Neural progenitor cell (in vitro differentiated cells): ENCODE measurements at regions not wholly inside any gene's neighbourhood (a gene's known extent, or its start where the extent isn't known, plus 50 kb on each side); places are given as distances from the start of the nearest gene placed in this dataset.

Experiments used
- DNase-seq: peaks from one replicate; pipeline ENCODE4 v3.0.0-alpha.2; 2016; ENCODE audit warnings: low spot score
- H2AFZ ChIP-seq: fragments of 200-600 bp; sonication (generic); replicated peaks from 2 replicates; pipeline ENCODE4 v1.6.1; 2016; ENCODE audit warnings: antibody characterized with exemption
- H3F3A ChIP-seq: fragments of 200-600 bp; sonication (generic); 2 replicates; pipeline ENCODE4 v1.6.1; 2016; ENCODE audit warnings: antibody characterized with exemption, low read depth
- H3K27ac ChIP-seq: fragments of 200-600 bp; sonication (generic); 2 replicates; pipeline ENCODE4 v1.5.1; 2016; ENCODE audit warnings: mild to moderate bottlenecking
- H3K27me3 ChIP-seq: fragments of 200-600 bp; sonication (generic); 2 replicates; pipeline ENCODE4 v1.6.1; 2016; ENCODE audit warnings: mild to moderate bottlenecking, moderate library complexity
- H3K36me3 ChIP-seq: fragments of 200-600 bp; sonication (generic); 2 replicates; pipeline ENCODE4 v1.5.1; 2016
- H3K4me1 ChIP-seq: fragments of 200-600 bp; sonication (generic); 2 replicates; pipeline ENCODE4 v1.6.1; 2016; ENCODE audit warnings: mixed run types
- H3K4me2 ChIP-seq: fragments of 200-600 bp; sonication (generic); 2 replicates; pipeline ENCODE4 v1.6.1; 2016
- H3K4me3 ChIP-seq: fragments of 200-600 bp; sonication (generic); 2 replicates; pipeline ENCODE4 v1.5.1; 2016
- H3K79me2 ChIP-seq: fragments of 200-600 bp; sonication (generic); 2 replicates; pipeline ENCODE4 v1.6.1; 2016; ENCODE audit warnings: low read depth
- H3K9ac ChIP-seq: fragments of 200-600 bp; sonication (generic); 2 replicates; pipeline ENCODE4 v1.6.1; 2016
- H3K9me3 ChIP-seq: fragments of 200-600 bp; sonication (generic); 2 replicates; pipeline ENCODE4 v1.5.1; 2016; ENCODE audit warnings: low read depth
- H4K20me1 ChIP-seq: fragments of 200-600 bp; sonication (generic); 2 replicates; pipeline ENCODE4 v1.6.1; 2016; ENCODE audit warnings: low read depth
- H3K27ac Mint-ChIP-seq: 3 replicates; pipeline ENCODE4 v1.8.0; 2021; ENCODE audit warnings: mixed read lengths
- H3K27me3 Mint-ChIP-seq: 2 replicates; pipeline ENCODE4 v1.8.0; 2022; ENCODE audit warnings: low read depth, mild to moderate bottlenecking, inconsistent platforms, moderate library complexity, mixed read lengths; ENCODE audit not compliant: insufficient read depth
- H3K36me3 Mint-ChIP-seq: 3 replicates; pipeline ENCODE4 v1.8.0; 2021; ENCODE audit warnings: mixed read lengths
- H3K4me1 Mint-ChIP-seq: 3 replicates; pipeline ENCODE4 v1.8.0; 2021; ENCODE audit warnings: mixed read lengths
- H3K4me3 Mint-ChIP-seq: 3 replicates; pipeline ENCODE4 v1.8.0; 2021; ENCODE audit warnings: mild to moderate bottlenecking, moderate library complexity, mixed read lengths
- H3K9me3 Mint-ChIP-seq: 3 replicates; pipeline ENCODE4 v1.8.0; 2020; ENCODE audit warnings: mixed read lengths
- CTCF ChIP-seq: fragments of 200-600 bp; sonication (generic); IDR thresholded peaks from 2 replicates; pipeline ENCODE4 v1.5.1; 2017; ENCODE audit warnings: antibody characterized with exemption, mild to moderate bottlenecking
- EZH2 ChIP-seq: fragments of 200-600 bp; sonication (generic); IDR thresholded peaks from 2 replicates; pipeline ENCODE4 v1.6.1; 2017; ENCODE audit warnings: antibody characterized with exemption, mild to moderate bottlenecking, moderate library complexity
- EZH2phosphoT487 ChIP-seq: fragments of 200-600 bp; sonication (generic); IDR thresholded peaks from 2 replicates; pipeline ENCODE4 v1.6.1; 2017; ENCODE audit warnings: antibody characterized with exemption

- Mint-ChIP-seq H3K27ac (no peak overlapping the region), H3K9me3 (no peaks in the 10 kb centered on the region), H3K27me3 (no peaks in the 10 kb centered on the region)
Observed at GRCh38 chr16:63223851-63224250, 1187.6 kb upstream of the CDH8 start.

GRCh38 chr16:63216696-63217423 lies 1180.6 kb upstream of the CDH8 start:
- Histone ChIP-seq H3K79me2 (no peaks in the 10 kb centered on the region), H2AFZ (no peak overlapping the region), H3K4me3 (no peak overlapping the region), H3F3A (no peaks in the 10 kb centered on the region), H3K9ac (no peak overlapping the region), H3K27ac (no peak overlapping the region), H3K27me3 (no peaks in the 10 kb centered on the region), H3K36me3 (no peaks in the 10 kb centered on the region), H3K9me3 (no peaks in the 10 kb centered on the region), H3K4me2 (no peak overlapping the region), H4K20me1 (no peaks in the 10 kb centered on the region), H3K4me1 (no peaks in the 10 kb centered on the region)
- DNase-seq: no peak
- Mint-ChIP-seq H3K27ac (no peak overlapping the region), H3K9me3 (no peaks in the 10 kb centered on the region), H3K27me3 (no peaks in the 10 kb centered on the region), H3K4me3 (no peak overlapping the region), H3K4me1 (peaks cover 19% of the 10 kb centered on the region), H3K36me3 (no peaks in the 10 kb centered on the region)
- TF ChIP-seq EZH2phosphoT487 (no peak), CTCF (no peak), EZH2 (no peak)

More at GRCh38 chr16:63223851-63224250, 1187.6 kb upstream of the CDH8 start:
- Mint-ChIP-seq H3K4me1 (peaks cover 3% of the 10 kb centered on the region), H3K4me3 (no peak overlapping the region), H3K36me3 (no peaks in the 10 kb centered on the region)
- no peak overlapping the region for H3K9ac ChIP-seq
- no peaks in the 10 kb centered on the region for H3K27me3 ChIP-seq
- no peaks in the 10 kb centered on the region for H3K79me2 ChIP-seq
- H3F3A ChIP-seq: no peaks in the 10 kb centered on the region
- H2AFZ ChIP-seq: no peak overlapping the region
- H4K20me1 ChIP-seq: no peaks in the 10 kb centered on the region
- TF ChIP-seq CTCF: no peak
- TF ChIP-seq EZH2phosphoT487: no peak
- TF ChIP-seq EZH2: no peak
- no peaks in the 10 kb centered on the region for H3K4me1 ChIP-seq
- DNase-seq: no peak
- no peaks in the 10 kb centered on the region for H3K36me3 ChIP-seq
- H3K4me3 ChIP-seq: no peak overlapping the region
- H3K9me3 ChIP-seq: no peaks in the 10 kb centered on the region
- H3K27ac ChIP-seq: no peak overlapping the region
- no peak overlapping the region for H3K4me2 ChIP-seq

GRCh38 chr16:63201851-63202250 lies 1165.6 kb upstream of the CDH8 start:
- H3K27ac Mint-ChIP-seq: no peak overlapping the region
- Histone ChIP-seq H3K9ac (no peak overlapping the region), H3K79me2 (no peaks in the 10 kb centered on the region), H3K9me3 (no peaks in the 10 kb centered on the region), H3F3A (no peaks in the 10 kb centered on the region), H3K27me3 (no peaks in the 10 kb centered on the region), H3K4me1 (no peaks in the 10 kb centered on the region), H4K20me1 (no peaks in the 10 kb centered on the region), H2AFZ (no peak overlapping the region), H3K4me2 (no peak overlapping the region), H3K4me3 (no peak overlapping the region), H3K36me3 (peaks cover 3% of the 10 kb centered on the region), H3K27ac (no peak overlapping the region)
- no peak for TF ChIP-seq EZH2phosphoT487
- no peak for TF ChIP-seq EZH2
- no peak for TF ChIP-seq CTCF
- H3K9me3 Mint-ChIP-seq: peaks cover 2% of the 10 kb centered on the region
- H3K36me3 Mint-ChIP-seq: no peaks in the 10 kb centered on the region
- no peaks in the 10 kb centered on the region for H3K27me3 Mint-ChIP-seq
- peaks cover 2% of the 10 kb centered on the region for H3K4me1 Mint-ChIP-seq
- no peak for DNase-seq
- H3K4me3 Mint-ChIP-seq: no peak overlapping the region
